ENCODE measurements at regions not wholly inside any gene's neighbourhood (a gene's known extent, or its start where the extent isn't known, plus 50 kb on each side); places are given as distances from the start of the nearest gene placed in this dataset.

- FAIRE-seq (peak; percentile 40), DNase-seq (ENCODE audit: low spot score) (no peak)
These were observed 82.8 kb upstream of the LIMCH1 start for GRCh38 chr4:41455206-41455605.

GRCh38 chr4:41456559-41457101 lies 81.3 kb upstream of the LIMCH1 start:
- DNase-seq (ENCODE audit: low spot score) (no peak), FAIRE-seq (peak; percentile 87)

DNA sequence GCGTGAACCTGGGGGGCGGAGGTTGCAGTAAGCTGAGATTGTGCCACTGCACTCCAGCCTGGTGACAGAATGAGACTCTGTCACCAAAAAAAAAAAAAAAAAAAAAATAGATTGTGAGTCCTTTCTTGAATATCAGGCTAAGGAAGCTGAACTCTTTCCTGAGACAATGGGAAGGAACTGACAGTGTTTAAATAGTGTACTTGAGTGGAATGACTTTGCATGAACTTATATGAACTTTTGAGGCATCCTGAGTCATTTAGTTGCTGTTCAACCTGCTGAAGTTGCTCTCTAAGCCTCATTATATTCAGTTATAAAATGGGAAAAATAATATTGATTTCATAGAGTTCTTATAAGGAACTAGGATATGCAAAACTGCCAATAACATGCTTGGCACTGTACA lies 79.3 kb upstream of the LIMCH1 start:
- no peak for FAIRE-seq
- DNase-seq (ENCODE audit: low spot score) = no peak

- no peak for FAIRE-seq
- no peak for DNase-seq (ENCODE audit: low spot score)
These were observed 77.3 kb upstream of the LIMCH1 start for GRCh38 chr4:41460641-41461040.

GRCh38 chr4:41461780-41462307 lies 76.1 kb upstream of the LIMCH1 start:
- FAIRE-seq (no peak), DNase-seq (ENCODE audit: low spot score) (no peak)

- FAIRE-seq (no peak), DNase-seq (ENCODE audit: low spot score) (no peak)
These were observed 72.7 kb upstream of the LIMCH1 start for GRCh38 chr4:41465146-41465761.

GRCh38 chr4:41466249-41466648 lies 71.7 kb upstream of the LIMCH1 start:
- DNase-seq (ENCODE audit: low spot score) (no peak), FAIRE-seq (no peak)

- FAIRE-seq (no peak), DNase-seq (ENCODE audit: low spot score) (no peak)
These were observed 69.8 kb upstream of the LIMCH1 start for GRCh38 chr4:41468122-41468521.

- no peak for FAIRE-seq
- no peak for DNase-seq (ENCODE audit: low spot score)
These were observed 66.6 kb upstream of the LIMCH1 start for GRCh38 chr4:41471126-41472071.

DNA sequence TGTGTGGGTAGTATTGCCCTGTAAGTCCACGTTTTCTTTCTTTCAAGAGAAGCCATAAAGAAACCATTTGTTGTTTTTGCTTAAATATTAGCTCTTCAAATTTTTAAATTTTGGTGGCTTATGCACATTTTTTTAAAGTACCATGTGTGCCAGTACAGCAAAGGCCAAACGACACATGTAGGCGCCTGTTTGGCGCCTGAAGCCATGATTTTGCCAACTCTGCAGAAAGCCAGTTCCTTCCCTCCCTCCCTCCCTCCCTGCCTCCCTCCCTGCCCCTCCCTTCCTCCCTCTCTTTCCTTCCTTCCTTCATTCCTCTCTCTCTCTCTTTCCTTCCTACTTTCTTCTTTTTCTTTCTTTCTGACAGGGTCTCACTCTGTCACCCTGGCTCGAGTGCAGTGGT lies 65.9 kb upstream of the LIMCH1 start:
- FAIRE-seq = no peak
- DNase-seq (ENCODE audit: low spot score) = no peak

DNA sequence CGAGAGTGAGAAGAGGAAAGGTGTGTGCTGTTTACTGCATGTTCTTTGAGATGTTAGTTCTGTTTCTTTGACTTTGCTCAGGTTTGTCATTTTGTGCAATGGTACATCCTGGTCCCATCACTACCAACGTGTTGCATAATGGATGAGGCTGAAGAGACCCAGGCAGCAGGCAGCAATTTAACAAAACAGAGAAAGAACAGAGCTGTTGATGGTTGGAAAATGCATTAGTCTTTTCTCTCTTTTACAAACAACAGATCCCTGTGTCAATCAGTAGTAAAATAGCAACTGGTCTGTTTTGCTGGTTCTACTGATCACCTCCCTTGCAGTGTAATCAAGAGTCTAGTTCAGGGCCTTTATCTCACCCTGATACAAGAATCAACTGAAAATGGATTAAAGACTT lies 64.8 kb upstream of the LIMCH1 start:
- no peak for FAIRE-seq
- DNase-seq (ENCODE audit: low spot score) = no peak

GRCh38 chr4:41475402-41475801 lies 62.6 kb upstream of the LIMCH1 start:
- peak; percentile 89 for FAIRE-seq

DNA sequence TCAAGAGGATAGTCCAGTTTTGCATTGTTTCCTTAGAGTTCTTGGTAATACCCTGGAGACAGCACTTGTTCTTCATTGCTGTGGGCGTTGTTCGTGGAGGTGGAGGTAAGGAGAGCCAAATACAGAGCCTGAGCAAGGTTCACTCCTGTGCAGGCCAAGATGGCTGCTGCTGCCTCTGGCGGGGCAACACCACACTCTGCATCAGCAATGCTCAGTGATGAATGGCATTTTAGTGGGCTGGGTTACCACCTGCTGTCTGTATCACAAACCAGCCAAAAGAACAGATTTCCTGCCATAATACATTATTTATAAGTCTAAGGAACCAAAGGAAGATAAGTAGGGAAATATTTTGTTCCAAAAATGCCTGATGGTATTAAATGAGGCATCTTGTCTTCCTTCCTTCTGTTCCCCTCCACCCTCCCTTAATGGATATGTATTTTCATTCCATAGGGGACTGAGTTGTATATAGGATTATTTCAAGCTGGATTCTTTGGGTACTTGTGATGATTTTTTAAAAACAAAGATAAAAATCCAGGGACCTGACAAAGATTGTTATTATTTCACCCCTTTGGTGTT lies 61.6 kb upstream of the LIMCH1 start:
- FAIRE-seq = no peak
- DNase-seq (ENCODE audit: low spot score) = no peak

More at GRCh38 chr4:41475402-41475801, 62.6 kb upstream of the LIMCH1 start:
- DNase-seq (ENCODE audit: low spot score) = peak; percentile 66

DNA sequence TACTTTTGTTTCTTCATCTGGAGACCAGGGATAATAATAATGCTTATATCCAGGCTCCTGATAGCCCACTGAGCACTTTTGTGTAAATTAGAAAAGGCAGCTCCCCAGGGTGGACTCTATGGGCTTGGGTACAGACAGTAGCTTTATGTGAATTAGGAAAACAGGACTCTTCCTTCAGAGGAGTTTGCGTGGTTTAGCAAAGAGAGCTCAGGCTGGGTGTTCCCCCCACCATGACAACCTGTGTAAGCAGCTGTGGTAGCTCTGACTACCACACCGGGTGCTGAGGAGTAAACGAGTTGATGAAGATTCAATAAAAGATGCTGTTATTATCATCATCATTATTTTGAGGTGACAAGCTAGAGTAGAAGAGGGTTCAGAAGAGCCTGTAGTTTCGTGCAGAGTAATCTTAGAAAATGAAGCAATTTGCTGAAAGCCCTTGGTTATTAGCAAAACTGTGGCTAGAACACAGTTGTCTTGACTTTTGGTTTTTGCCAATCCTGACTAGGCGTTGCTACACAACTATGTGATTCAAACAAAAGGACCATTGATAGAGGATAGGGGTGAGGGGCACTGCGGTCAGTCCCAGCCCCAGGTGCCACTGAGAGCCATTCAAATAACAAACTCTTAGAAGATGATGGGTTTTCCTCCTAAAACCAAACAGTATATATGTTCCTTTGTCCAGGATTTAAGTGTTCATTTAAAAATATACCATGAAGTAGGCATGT lies 60.6 kb upstream of the LIMCH1 start:
- DNase-seq (ENCODE audit: low spot score) (peak; percentile 79), FAIRE-seq (no peak)

- FAIRE-seq (no peak), DNase-seq (ENCODE audit: low spot score) (no peak)
These were observed 59.4 kb upstream of the LIMCH1 start for GRCh38 chr4:41478518-41478917.

- FAIRE-seq = no peak
- no peak for DNase-seq (ENCODE audit: low spot score)
These were observed 57.1 kb upstream of the LIMCH1 start for GRCh38 chr4:41480896-41481311.

GRCh38 chr4:41483771-41484170 lies 54.2 kb upstream of the LIMCH1 start:
- FAIRE-seq = no peak
- DNase-seq (ENCODE audit: low spot score) = no peak

DNA sequence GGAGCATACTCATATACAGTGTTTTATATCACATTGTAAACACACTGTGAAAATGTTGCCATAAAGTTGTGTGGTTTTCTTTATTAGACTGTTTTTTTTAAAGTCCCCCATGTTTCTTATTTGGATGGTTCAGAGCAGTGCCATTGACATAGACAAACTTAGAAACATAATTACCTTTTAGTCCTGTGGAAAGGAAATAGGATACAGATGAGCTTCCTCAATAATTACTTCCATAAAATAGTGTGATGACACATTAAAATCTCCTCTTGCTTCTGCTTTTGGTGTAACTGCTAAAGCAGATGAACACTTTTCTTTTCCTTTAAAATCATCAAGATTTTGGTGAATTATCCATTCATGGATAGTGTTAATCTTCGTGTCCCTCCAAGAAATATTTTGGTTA lies 52.9 kb upstream of the LIMCH1 start:
- DNase-seq (ENCODE audit: low spot score) (no peak), FAIRE-seq (no peak)

DNA sequence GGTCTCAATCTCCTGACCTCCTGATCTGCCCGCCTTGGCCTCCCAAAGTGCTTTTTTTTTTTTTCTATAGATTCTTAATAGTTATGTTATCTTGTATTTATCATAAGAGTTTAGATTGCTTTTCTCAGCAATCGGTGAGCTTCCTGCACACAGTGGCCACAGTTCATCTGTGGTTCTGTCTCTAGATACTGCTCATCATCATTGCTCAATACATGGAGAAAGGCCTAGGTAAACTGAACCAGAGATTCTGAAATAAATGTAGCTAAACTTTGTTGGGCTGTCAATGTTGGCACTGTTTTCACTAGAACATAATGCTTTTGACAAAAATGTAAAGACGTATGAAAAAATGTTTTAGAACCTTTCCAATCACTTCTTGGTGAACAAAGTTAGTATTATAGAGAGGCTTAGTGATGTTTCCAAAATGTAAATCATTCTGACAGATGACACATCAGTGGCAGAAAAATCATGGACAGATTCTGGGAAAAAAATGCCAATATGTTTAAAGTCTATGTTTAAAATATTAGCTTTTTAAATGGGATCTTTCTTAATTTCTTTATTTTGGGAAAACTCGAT lies 50.0 kb upstream of the LIMCH1 start:
- FAIRE-seq = no peak
- DNase-seq (ENCODE audit: low spot score) = no peak

Data from urothelium cell line (cell line).